Activated B cell treated with CpG ODN at 0.5 μM for 24 hours (primary cell): ENCODE measurements at regions not wholly inside any gene's neighbourhood (a gene's known extent, or its start where the extent isn't known, plus 50 kb on each side); places are given as distances from the start of the nearest gene placed in this dataset.

Experiments used
- ATAC-seq: fragments of 200-7000 bp; cut with Tn5 transposase; one replicate; pipeline ENCODE4 v1.10.0; 2021; ENCODE audit warnings: low read depth, mild to moderate bottlenecking, moderate library complexity
- CTCF ChIA-PET: fragments of 350-600 bp; sonication (Branson Sonifier 250); formaldehyde crosslinking; loops from one replicate; lab custom pipeline; 2021; ENCODE audit warnings: antibody characterized with exemption; lab: Charles Lee
- POLR2A ChIA-PET: fragments of 350-600 bp; sonication (Branson Sonifier 250); formaldehyde crosslinking; loops from one replicate; lab custom pipeline; 2021; ENCODE audit warnings: antibody characterized with exemption; lab: Charles Lee
- DNase-seq: peaks from one replicate; pipeline ENCODE4 v3.0.0; 2022
- H3K27ac Mint-ChIP-seq: one replicate; pipeline ENCODE4 v1.8.0; 2020; ENCODE audit warnings: mixed read lengths
- H3K27me3 Mint-ChIP-seq: one replicate; pipeline ENCODE4 v1.8.0; 2021; ENCODE audit warnings: mixed read lengths
- H3K36me3 Mint-ChIP-seq: one replicate; pipeline ENCODE4 v1.8.0; 2021; ENCODE audit warnings: low read depth, mixed read lengths
- H3K4me1 Mint-ChIP-seq: one replicate; pipeline ENCODE4 v1.8.0; 2021; ENCODE audit warnings: mixed read lengths
- H3K4me3 Mint-ChIP-seq: one replicate; pipeline ENCODE4 v1.8.0; 2020; ENCODE audit warnings: mild to moderate bottlenecking, mixed read lengths
- H3K9me3 Mint-ChIP-seq: one replicate; pipeline ENCODE4 v1.8.0; 2020; ENCODE audit warnings: mixed read lengths
- intact Hi-C: fragments of 100-400 bp; cut with micrococcal nuclease; formaldehyde crosslinking; loops from one replicate; pipeline ENCODE4 v1.15.1; 2024
- TF ChIP-seq, protein P1 (sequence below): fragments of 200-600 bp; IDR thresholded peaks from one replicate; pipeline ENCODE4 v1.8.0; 2022; ENCODE audit warnings: antibody characterized with exemption, mild to moderate bottlenecking

DNA sequence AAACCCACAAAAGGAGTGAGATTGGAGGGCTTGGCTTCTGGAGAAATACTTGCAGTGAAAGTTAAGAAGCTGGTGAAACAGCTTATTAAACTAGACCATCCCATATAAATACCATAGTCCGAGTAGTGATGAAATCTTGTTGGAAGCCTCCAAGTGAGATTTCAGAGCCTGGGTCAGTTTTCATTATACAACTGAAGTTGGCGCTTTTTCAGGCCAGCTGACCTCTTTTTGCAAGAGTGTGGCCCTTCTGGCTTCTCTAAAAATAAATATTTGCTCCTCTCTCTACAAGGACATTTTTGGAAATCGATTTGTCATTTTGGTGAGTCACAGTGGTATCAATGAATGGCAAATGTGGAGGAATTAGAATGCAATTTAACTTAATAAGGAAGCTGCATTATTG is 51.2 kb upstream of the THRB start:
- intact Hi-C loops, result no loop called here
- H3K4me3 Mint-ChIP-seq, result no peak overlapping the region
- ATAC-seq, result no peak
- TF ChIP-seq, protein P1, sequence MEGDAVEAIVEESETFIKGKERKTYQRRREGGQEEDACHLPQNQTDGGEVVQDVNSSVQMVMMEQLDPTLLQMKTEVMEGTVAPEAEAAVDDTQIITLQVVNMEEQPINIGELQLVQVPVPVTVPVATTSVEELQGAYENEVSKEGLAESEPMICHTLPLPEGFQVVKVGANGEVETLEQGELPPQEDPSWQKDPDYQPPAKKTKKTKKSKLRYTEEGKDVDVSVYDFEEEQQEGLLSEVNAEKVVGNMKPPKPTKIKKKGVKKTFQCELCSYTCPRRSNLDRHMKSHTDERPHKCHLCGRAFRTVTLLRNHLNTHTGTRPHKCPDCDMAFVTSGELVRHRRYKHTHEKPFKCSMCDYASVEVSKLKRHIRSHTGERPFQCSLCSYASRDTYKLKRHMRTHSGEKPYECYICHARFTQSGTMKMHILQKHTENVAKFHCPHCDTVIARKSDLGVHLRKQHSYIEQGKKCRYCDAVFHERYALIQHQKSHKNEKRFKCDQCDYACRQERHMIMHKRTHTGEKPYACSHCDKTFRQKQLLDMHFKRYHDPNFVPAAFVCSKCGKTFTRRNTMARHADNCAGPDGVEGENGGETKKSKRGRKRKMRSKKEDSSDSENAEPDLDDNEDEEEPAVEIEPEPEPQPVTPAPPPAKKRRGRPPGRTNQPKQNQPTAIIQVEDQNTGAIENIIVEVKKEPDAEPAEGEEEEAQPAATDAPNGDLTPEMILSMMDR, result no peak
- ChIA-PET CTCF (no interaction called here), POLR2A (no interaction called here)
- H3K27me3 Mint-ChIP-seq, result peaks cover 2% of the 10 kb centered on the region
- H3K36me3 Mint-ChIP-seq, result no peaks in the 10 kb centered on the region
- no peak overlapping the region for H3K27ac Mint-ChIP-seq
- DNase-seq, result no peak
- no peaks in the 10 kb centered on the region for H3K9me3 Mint-ChIP-seq
- no peaks in the 10 kb centered on the region for H3K4me1 Mint-ChIP-seq

DNA sequence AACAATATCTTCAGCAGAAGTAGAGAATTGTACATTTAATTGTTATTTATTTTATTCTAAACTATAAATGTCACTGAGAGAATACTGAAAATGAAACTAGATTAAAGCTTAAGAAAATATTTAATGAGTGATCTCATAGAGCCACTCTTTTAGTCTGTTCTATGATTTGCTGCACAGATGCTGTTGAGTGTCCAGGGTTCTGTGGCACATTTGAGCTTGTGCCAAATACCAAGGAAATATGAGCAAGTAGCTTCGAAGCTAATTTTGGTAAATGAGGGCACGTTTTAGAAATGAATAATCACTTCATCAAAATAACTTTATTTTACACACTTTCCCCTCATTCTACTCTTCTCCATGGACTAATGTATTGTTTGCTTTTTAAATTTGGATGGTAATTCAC is 53.6 kb upstream of the THRB start:
- DNase-seq (no peak), ATAC-seq (no peak)
- Mint-ChIP-seq H3K9me3 (no peaks in the 10 kb centered on the region), H3K4me1 (no peaks in the 10 kb centered on the region), H3K4me3 (no peak overlapping the region), H3K27me3 (peaks cover 3% of the 10 kb centered on the region), H3K27ac (no peak overlapping the region), H3K36me3 (no peaks in the 10 kb centered on the region)
- ChIA-PET CTCF (no interaction called here), POLR2A (no interaction called here)
- intact Hi-C loops, result no loop called here
- TF ChIP-seq, protein P1, result no peak

DNA sequence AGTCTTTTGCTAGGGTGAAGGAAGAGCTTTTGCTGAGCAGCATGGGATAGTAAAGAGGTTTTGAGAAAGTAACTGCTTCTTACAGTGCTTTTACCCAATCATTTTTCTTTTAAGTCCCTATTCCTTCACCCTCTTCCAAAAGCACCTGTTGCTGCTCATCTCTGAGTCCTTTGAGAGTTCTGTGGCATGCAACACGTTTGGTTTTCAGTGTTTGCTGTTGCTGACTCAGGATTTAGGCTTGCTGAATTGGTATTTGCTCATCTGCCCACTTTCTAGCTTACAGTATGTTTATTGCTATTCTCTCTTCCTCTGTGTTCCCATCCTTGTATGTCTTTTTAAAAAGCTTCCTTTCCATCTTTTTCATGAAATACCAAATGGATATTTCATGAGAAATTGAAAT is 55.9 kb upstream of the THRB start:
- ATAC-seq, result no peak
- intact Hi-C loops, result no loop called here
- H3K27ac Mint-ChIP-seq, result no peak overlapping the region
- no peaks in the 10 kb centered on the region for H3K36me3 Mint-ChIP-seq
- TF ChIP-seq, protein P1, result no peak
- H3K9me3 Mint-ChIP-seq, result no peaks in the 10 kb centered on the region
- no peak overlapping the region for H3K4me3 Mint-ChIP-seq
- H3K4me1 Mint-ChIP-seq, result no peaks in the 10 kb centered on the region
- POLR2A ChIA-PET, result no interaction called here
- H3K27me3 Mint-ChIP-seq, result peaks cover 2% of the 10 kb centered on the region
- CTCF ChIA-PET, result no interaction called here
- DNase-seq, result no peak

DNA sequence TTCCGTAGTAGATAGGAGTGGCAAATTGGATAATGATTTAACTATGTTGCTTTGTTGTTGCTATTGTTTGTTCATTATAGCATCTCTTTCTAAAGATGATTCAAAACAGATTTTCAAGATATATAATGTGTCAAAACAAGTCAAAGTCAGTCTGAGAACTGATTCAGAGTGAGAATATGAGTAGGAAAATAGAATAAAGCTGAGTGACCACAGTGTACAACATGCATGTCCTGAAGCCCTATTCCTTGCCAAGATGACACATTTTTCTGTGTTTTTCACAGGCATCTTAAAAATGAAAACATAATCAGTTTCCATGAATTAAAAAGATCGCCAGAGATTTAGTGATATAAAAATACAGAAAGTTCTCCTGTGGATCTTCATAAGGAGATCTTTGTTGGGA is 57.0 kb upstream of the THRB start:
- ATAC-seq, result no peak
- no peaks in the 10 kb centered on the region for H3K36me3 Mint-ChIP-seq
- intact Hi-C loops, result no loop called here
- POLR2A ChIA-PET, result no interaction called here
- H3K9me3 Mint-ChIP-seq, result no peaks in the 10 kb centered on the region
- H3K27me3 Mint-ChIP-seq, result peaks cover 2% of the 10 kb centered on the region
- no peak overlapping the region for H3K27ac Mint-ChIP-seq
- TF ChIP-seq, protein P1, result no peak
- no peaks in the 10 kb centered on the region for H3K4me1 Mint-ChIP-seq
- no peak overlapping the region for H3K4me3 Mint-ChIP-seq
- no peak for DNase-seq
- CTCF ChIA-PET, result no interaction called here

DNA sequence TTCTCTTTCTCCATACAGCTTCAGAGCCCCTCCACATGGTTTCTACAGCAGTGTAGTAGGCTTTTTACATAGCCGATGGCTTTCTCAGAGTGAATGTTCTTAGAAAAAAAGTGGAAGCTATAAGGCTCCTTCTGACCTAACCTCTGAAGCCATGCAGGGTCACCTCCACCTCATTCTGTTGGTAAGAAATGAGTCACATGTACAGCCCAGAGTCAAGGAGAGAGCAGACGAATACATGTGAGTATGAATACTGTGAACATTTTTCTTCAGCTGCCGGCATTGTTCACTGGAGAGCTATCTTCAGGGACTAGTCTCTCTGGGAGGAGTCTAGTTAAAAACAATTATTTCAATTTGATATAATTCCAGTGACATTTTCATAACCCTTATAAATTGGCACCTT is 68.2 kb upstream of the THRB start:
- POLR2A ChIA-PET, result no interaction called here

More for the DNA sequence above, 68.2 kb upstream of the THRB start:
- TF ChIP-seq, protein P1, result no peak
- ATAC-seq (no peak), DNase-seq (no peak)
- H3K27ac Mint-ChIP-seq, result no peak overlapping the region
- CTCF ChIA-PET, result no interaction called here
- H3K4me1 Mint-ChIP-seq, result no peaks in the 10 kb centered on the region
- no peaks in the 10 kb centered on the region for H3K36me3 Mint-ChIP-seq
- H3K4me3 Mint-ChIP-seq, result no peak overlapping the region
- H3K27me3 Mint-ChIP-seq, result peaks cover 4% of the 10 kb centered on the region
- H3K9me3 Mint-ChIP-seq, result peaks cover 4% of the 10 kb centered on the region
- intact Hi-C loops, result no loop called here
